Esophagus squamous epithelium (tissue), 5 donors: ENCODE measurements at regions not wholly inside any gene's neighbourhood (a gene's known extent, or its start where the extent isn't known, plus 50 kb on each side); places are given as distances from the start of the nearest gene placed in this dataset.

Experiments
- DNase-seq: peaks from one replicate; lab custom pipeline; 2025; lab: John Stamatoyannopoulos, UW
- H3K27ac ChIP-seq, 4 donors: fragments of 200-600 bp; sonication (generic); one replicate each; pipeline ENCODE4 v1.5.1; 2016 to 2019; ENCODE audit warnings: mild to moderate bottlenecking in 1 of 4
- H3K27me3 ChIP-seq, 4 donors: fragments of 200-600 bp; sonication (generic); 1 replicate in 3 of 4; 2 replicates in 1 of 4; pipeline versions ENCODE4 v1.5.1 to v1.6.0; 2017 to 2021; ENCODE audit warnings: antibody characterized with exemption in 1 of 4
- H3K36me3 ChIP-seq, 3 donors: fragments of 200-600 bp; sonication (generic); one replicate each; pipeline ENCODE4 v1.5.1; 2016 to 2019
- H3K4me1 ChIP-seq, 3 donors: fragments of 200-600 bp; sonication (generic); one replicate each; pipeline ENCODE4 v1.5.1; 2017 to 2019
- H3K4me3 ChIP-seq, 4 donors: fragments of 200-600 bp; sonication (generic); 1 replicate in 3 of 4; 2 replicates in 1 of 4; pipeline ENCODE4 v1.5.1; 2016 to 2019; ENCODE audit warnings: mild to moderate bottlenecking in 2 of 4, moderate library complexity in 1 of 4
- H3K9me3 ChIP-seq, 3 donors: fragments of 200-600 bp; sonication (generic); one replicate each; pipeline ENCODE4 v1.5.1; 2016 to 2019
- POLR2A ChIP-seq, 4 donors: fragments of 450-650 bp; IDR thresholded peaks; one replicate each; pipeline ENCODE4 v1.6.1; 2017; ENCODE audit warnings: antibody characterized with exemption in 4 of 4, mild to moderate bottlenecking in 4 of 4, moderate library complexity in 3 of 4
- WGBS, 2 donors: methylation state at CpG; one replicate each; pipeline ENCODE4 v1.1.5; 2018; 5-methylcytosine and 5-hydroxymethylcytosine counted together
- intact Hi-C: fragments of 100-400 bp; cut with DNase I; formaldehyde crosslinking; loops from one replicate; pipeline ENCODE4 v1.15.0; 2022
- small RNA-seq, 4 donors: library from RNA; depleted of rRNA; stranded (forward); fragments of <200 nt; gene quantifications; one replicate each; pipeline ENCODE3, GENCODE V24; 2016
- TF ChIP-seq, protein P1 (sequence below), 6 experiments: fragments of 450-650 bp in 4 of 6; fragments of 200-600 bp in 2 of 6; sonication (generic) in 2 of 6; IDR thresholded peaks; one replicate each; pipeline ENCODE4 v1.5.1; 2016 to 2019; ENCODE audit warnings: antibody characterized with exemption in 6 of 6, mild to moderate bottlenecking in 4 of 6, moderate library complexity in 4 of 6
- donor health status: DM: yes; HTN: yes; CAD: no.

DNA sequence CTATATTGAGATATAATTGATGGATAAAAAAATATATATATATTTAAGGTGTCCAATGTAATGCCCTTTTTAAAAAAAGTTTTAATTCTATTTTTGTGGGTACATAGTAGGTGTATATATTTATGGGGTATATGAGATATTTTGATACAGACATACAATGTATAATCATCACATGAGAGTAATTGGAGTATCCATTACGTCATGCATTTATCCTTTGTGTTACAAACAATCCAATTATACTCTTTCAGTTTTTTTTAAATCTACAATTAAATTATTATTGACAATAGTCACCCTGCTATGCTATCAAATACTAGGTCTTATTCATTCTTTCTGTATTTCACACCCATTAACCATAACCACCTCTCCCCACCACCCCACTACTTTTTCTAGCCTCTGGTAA, 66.3 kb upstream of the DIPK2B start:
- Histone ChIP-seq H3K27ac (no peak overlapping the region), H3K9me3 (no peaks in the 10 kb centered on the region), H3K36me3 (no peaks in the 10 kb centered on the region), H3K27me3 (no peaks in the 10 kb centered on the region), H3K4me1 (no peaks in the 10 kb centered on the region), H3K4me3 (no peak overlapping the region)
- no peak for TF ChIP-seq POLR2A (IDR thresholded peaks at IDR 0.05)
- no peak for DNase-seq
- WGBS, 2 donors: 62 to 77% methylated on average over 1 of the region's 1 CpG
- intact Hi-C loops: no loop called here

DNA sequence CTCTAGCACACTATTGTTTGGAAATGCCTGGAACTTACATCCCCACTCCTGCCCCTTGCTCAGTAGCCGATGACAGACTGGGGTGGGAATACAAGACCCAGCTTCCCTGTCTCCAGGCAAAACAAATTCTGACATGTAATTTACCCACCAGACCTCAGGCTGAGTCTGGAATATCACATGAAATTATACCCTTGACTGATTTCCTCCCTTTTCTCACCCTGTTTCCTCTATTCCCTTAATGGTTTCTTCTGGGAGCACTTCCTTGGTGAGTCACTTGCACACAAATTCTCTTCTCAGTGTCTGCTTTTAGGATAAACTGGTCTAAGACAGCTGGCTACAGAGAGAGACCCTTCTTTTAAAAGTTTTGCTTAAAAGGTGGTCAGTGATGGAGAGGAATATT, 65.8 kb upstream of the DIPK2B start:
- TF ChIP-seq, protein P1, sequence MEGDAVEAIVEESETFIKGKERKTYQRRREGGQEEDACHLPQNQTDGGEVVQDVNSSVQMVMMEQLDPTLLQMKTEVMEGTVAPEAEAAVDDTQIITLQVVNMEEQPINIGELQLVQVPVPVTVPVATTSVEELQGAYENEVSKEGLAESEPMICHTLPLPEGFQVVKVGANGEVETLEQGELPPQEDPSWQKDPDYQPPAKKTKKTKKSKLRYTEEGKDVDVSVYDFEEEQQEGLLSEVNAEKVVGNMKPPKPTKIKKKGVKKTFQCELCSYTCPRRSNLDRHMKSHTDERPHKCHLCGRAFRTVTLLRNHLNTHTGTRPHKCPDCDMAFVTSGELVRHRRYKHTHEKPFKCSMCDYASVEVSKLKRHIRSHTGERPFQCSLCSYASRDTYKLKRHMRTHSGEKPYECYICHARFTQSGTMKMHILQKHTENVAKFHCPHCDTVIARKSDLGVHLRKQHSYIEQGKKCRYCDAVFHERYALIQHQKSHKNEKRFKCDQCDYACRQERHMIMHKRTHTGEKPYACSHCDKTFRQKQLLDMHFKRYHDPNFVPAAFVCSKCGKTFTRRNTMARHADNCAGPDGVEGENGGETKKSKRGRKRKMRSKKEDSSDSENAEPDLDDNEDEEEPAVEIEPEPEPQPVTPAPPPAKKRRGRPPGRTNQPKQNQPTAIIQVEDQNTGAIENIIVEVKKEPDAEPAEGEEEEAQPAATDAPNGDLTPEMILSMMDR (IDR thresholded peaks at IDR 0.05): no peak
- no peak for TF ChIP-seq POLR2A (IDR thresholded peaks at IDR 0.05)
- no peaks in the 10 kb centered on the region for H3K4me1 ChIP-seq
- 76% methylated on average over 1 of the region's 1 CpG; no CpG with 5 or more reads in 1 of the 2 donors for WGBS, 2 donors
- H3K4me3 ChIP-seq: no peak overlapping the region
- H3K9me3 ChIP-seq: no peaks in the 10 kb centered on the region
- DNase-seq: no peak
- intact Hi-C loops: no loop called here
- H3K27ac ChIP-seq: no peak overlapping the region
- H3K27me3 ChIP-seq: no peaks in the 10 kb centered on the region
- no peaks in the 10 kb centered on the region for H3K36me3 ChIP-seq

DNA sequence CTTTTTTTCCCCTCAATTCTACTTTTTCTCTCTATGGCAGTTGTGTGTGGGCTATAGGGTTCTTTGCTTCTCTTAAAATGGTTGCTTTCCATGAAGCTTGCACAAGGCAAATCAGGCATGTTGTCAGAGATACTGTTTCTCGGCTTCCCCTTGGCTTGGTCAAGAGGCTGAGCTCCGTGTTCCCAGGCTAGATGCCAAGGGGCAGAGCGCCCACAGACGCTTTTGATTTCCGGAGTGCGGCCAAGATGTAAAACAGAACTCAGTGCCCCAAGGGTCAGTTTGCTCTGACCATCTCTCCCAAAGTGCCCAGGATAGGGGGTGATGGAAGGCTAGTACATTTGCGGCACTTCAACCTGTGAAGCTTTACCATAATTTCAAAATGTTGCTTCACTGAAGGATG, 64.2 kb upstream of the DIPK2B start:
- TF ChIP-seq POLR2A (IDR thresholded peaks at IDR 0.05): no peak
- TF ChIP-seq, protein P1 (IDR thresholded peaks at IDR 0.05): no peak
- no peak for DNase-seq
- Histone ChIP-seq H3K4me3 (no peak overlapping the region), H3K27ac (no peak overlapping the region), H3K27me3 (no peaks in the 10 kb centered on the region), H3K4me1 (no peaks in the 10 kb centered on the region), H3K9me3 (no peaks in the 10 kb centered on the region), H3K36me3 (no peaks in the 10 kb centered on the region)
- 63 to 86% methylated on average over 5 to 6 of the region's 7 CpGs for WGBS, 2 donors
- intact Hi-C loops: no loop called here

DNA sequence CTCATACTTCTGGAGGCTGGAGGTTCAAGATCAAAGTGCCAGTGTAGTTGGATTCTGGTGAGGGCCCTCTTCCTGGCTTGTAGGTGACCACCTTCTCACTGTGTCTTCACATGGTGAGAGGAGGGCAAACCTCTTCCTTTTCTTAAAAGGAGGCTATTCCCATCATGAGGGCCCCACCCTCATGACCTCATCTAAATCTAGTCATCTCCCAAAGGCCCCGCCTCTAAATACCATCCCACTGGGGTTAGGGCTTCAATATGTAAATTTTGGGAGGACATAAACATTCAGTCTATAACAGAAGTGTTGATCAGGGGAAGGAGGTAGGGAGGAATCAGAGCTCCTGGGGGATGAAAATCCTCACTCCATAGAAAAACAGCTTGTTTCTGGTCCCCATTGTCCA, 60.8 kb upstream of the DIPK2B start:
- Histone ChIP-seq H3K27me3 (no peaks in the 10 kb centered on the region), H3K4me1 (no peaks in the 10 kb centered on the region), H3K4me3 (no peak overlapping the region), H3K9me3 (no peaks in the 10 kb centered on the region), H3K36me3 (no peaks in the 10 kb centered on the region), H3K27ac (no peak overlapping the region)
- DNase-seq: no peak
- TF ChIP-seq, protein P1 (IDR thresholded peaks at IDR 0.05): no peak
- no peak for TF ChIP-seq POLR2A (IDR thresholded peaks at IDR 0.05)
- intact Hi-C loops: no loop called here
- WGBS, 2 donors: 67% methylated on average over 1 of the region's 1 CpG; no CpG with 5 or more reads in 1 of the 2 donors

DNA sequence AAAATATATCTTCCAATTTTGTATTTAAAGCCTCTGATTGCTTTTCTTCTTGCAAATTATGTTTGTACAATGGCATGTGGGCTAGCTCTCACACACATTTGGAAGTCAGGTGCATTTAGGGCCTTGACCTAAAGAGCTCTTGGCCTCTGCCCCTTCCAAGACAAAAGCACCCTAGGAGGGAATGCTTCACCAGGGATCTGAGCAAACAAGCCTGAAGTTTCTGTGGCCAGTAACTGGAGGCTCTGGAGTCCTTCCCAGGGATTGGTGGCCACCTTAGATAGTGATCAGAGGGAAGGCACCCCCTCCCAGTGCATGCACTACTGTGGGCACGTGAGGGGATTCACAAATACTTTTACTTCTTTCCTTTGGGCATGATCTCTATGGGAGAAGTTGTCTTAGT, 60.3 kb upstream of the DIPK2B start:
- no peaks in the 10 kb centered on the region for H3K4me1 ChIP-seq
- H3K9me3 ChIP-seq: no peaks in the 10 kb centered on the region
- 89 to 100% methylated on average over 1 of the region's 1 CpG for WGBS, 2 donors
- no peak for DNase-seq
- H3K4me3 ChIP-seq: no peak overlapping the region
- H3K27me3 ChIP-seq: no peaks in the 10 kb centered on the region
- no peaks in the 10 kb centered on the region for H3K36me3 ChIP-seq
- no peak overlapping the region for H3K27ac ChIP-seq
- intact Hi-C loops: no loop called here
- no peak for TF ChIP-seq POLR2A (IDR thresholded peaks at IDR 0.05)

DNA sequence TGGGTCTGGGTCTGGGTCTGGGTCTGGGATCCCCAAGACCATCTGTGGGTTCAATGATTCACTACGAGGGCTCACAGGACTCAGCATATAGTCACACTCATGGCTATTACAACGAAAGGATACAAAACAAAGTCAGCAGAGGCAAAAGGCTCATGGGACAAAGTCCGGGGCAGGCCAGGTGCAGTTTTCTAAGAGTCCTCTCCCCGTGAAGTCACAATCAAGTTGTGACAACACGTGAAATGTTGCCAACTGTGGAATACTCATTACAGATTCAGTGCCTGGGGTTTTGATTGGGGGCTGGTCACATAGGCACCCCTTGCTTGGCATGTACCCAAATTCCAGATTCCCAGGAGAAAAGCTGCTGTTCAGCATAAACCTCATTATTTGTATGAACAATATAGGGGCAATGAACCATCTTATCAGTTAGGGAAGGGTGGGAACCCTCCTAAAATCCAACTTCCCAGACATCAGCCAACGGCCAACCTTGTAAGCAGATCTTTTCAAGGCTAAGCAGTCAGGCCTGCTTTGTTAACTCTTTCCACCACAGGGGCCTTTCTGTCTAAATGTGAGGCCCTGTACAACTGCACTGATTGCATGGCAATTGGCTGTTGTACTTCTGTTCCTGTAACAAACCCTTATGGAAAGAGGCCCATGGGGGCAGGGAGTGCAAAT, 58.2 kb upstream of the DIPK2B start:
- no peak overlapping the region for H3K27ac ChIP-seq
- intact Hi-C loops: no loop called here
- DNase-seq: no peak
- H3K27me3 ChIP-seq: no peaks in the 10 kb centered on the region
- 70 to 76% methylated on average over 2 to 6 of the region's 6 CpGs for WGBS, 2 donors
- no peak overlapping the region for H3K4me3 ChIP-seq
- H3K36me3 ChIP-seq: no peaks in the 10 kb centered on the region
- TF ChIP-seq, protein P1 (IDR thresholded peaks at IDR 0.05): no peak
- TF ChIP-seq POLR2A (IDR thresholded peaks at IDR 0.05): no peak
- no peaks in the 10 kb centered on the region for H3K4me1 ChIP-seq
- H3K9me3 ChIP-seq: no peaks in the 10 kb centered on the region

Small RNA genes lying in the stretch of these regions (small RNA-seq; reads per million reads assigned to genes)
- gene MIR221 (206 to 550 (median 457) reads per million in 4 donors), gene MIR222 (494 to 1,893 (median 949) reads per million in 4 donors), gene RF00017 (0 reads per million in 4 donors), gene RF00591 (0 reads per million in 4 donors)
